Sigmoid colon (tissue), 6 donors: ENCODE measurements at regions not wholly inside any gene's neighbourhood (a gene's known extent, or its start where the extent isn't known, plus 50 kb on each side); places are given as distances from the start of the nearest gene placed in this dataset.

Experiments
- DNase-seq: peaks from one replicate; pipeline ENCODE4 v3.0.0-alpha.2; 2019
- H3K27ac ChIP-seq, 4 donors: fragments of 200-600 bp; sonication (generic); one replicate each; pipeline ENCODE4 v1.5.1; 2016 to 2019; ENCODE audit warnings: mild to moderate bottlenecking in 1 of 4
- H3K27me3 ChIP-seq, 3 donors: fragments of 200-600 bp; sonication (generic); one replicate each; pipeline ENCODE4 v1.5.1; 2019; ENCODE audit warnings: mild to moderate bottlenecking in 1 of 3
- H3K36me3 ChIP-seq, 4 donors: fragments of 200-600 bp; sonication (generic); one replicate each; pipeline ENCODE4 v1.5.1; 2016 to 2019
- H3K4me1 ChIP-seq, 4 donors: fragments of 200-600 bp; sonication (generic); one replicate each; pipeline ENCODE4 v1.5.1; 2017 to 2019
- H3K4me3 ChIP-seq, 4 donors: fragments of 200-600 bp; sonication (generic); one replicate each; pipeline ENCODE4 v1.5.1; 2017 to 2019; ENCODE audit warnings: mild to moderate bottlenecking in 2 of 4, moderate library complexity in 1 of 4
- H3K9me3 ChIP-seq, 4 donors: fragments of 200-600 bp in 3 of 4; sonication (generic) in 3 of 4; one replicate each; pipeline versions ENCODE4 v1.5.1 to v1.6.1; 2013 to 2019
- CTCF ChIP-seq, 4 experiments: fragments of 450-650 bp in 3 of 4; fragments of 200-600 bp in 1 of 4; IDR thresholded peaks; one replicate each; pipeline ENCODE4 v1.5.1; 2016 to 2019; ENCODE audit warnings: antibody characterized with exemption in 4 of 4, mild to moderate bottlenecking in 3 of 4, moderate library complexity in 2 of 4
- EP300 ChIP-seq, 4 donors: sonication (generic); formaldehyde crosslinking; IDR thresholded peaks; one replicate each; pipeline ENCODE4 v1.6.1; 2017; ENCODE audit warnings: antibody characterized with exemption in 4 of 4
- POLR2A ChIP-seq, 2 donors: fragments of 450-650 bp; IDR thresholded peaks; one replicate each; pipeline ENCODE4 v1.6.1; 2016; ENCODE audit warnings: antibody characterized with exemption in 2 of 2, mild to moderate bottlenecking in 2 of 2, moderate library complexity in 2 of 2
- POLR2AphosphoS5 ChIP-seq, 4 donors: sonication (generic); formaldehyde crosslinking; IDR thresholded peaks; one replicate each; pipeline ENCODE4 v1.6.1; 2017; ENCODE audit warnings: antibody characterized with exemption in 4 of 4
- WGBS, 2 donors: extraction: QIAGEN DNeasy Blood & Tissue Kit; methylation state at CpG; one replicate each; pipeline ENCODE4 v1.1.7; 2013; 5-methylcytosine and 5-hydroxymethylcytosine counted together
- intact Hi-C: fragments of 100-400 bp; cut with DNase I; formaldehyde crosslinking; loops from one replicate; pipeline ENCODE4 v1.15.1; 2023
- donor health status: healthy with polysubstance abuse.
- donor health status: healthy.

DNA sequence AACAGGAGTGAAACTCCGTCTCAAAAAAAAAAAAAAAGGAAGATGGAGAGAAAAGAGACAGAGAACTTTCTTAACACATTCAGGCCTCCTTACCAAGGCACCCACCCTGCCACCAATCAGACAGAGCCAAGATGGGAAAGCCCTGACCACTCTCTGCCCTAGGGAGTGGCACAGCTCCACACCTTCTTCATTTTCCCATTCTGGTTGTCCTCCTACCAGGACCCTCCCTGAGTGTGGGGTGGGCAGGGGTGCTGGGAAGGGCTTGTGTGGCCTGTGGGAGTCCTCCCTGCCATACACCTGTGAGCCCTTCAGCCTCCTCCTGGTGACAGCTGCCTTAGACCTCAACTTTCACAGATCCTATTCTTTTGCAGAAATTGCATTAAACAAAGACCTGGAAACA is 513.6 kb downstream of the BCL11B start:
- intact Hi-C loops, result no loop called here
- no peaks in the 10 kb centered on the region for H3K27me3 ChIP-seq
- no peak overlapping the region for H3K27ac ChIP-seq

GRCh38 chr14:98761993-98762392 is 510.0 kb downstream of the BCL11B start:
- DNase-seq, result no peak
- Histone ChIP-seq H3K27me3 (no peaks in the 10 kb centered on the region), H3K36me3 (no peaks in the 10 kb centered on the region), H3K4me1 (no peaks in the 10 kb centered on the region), H3K27ac (no peak overlapping the region), H3K9me3 (peaks cover 0 to 11% (median 5%) of the 10 kb centered on the region in 4 donors), H3K4me3 (no peak overlapping the region)
- WGBS, 2 donors, result 80 to 87% methylated on average over 1 of the region's 1 CpG
- intact Hi-C loops, result no loop called here
- TF ChIP-seq EP300 (IDR thresholded peaks at IDR 0.05) (no peak), CTCF (IDR thresholded peaks at IDR 0.05) (no peak), POLR2A (IDR thresholded peaks at IDR 0.05) (no peak), POLR2AphosphoS5 (IDR thresholded peaks at IDR 0.05) (no peak)

More for the DNA sequence above, 513.6 kb downstream of the BCL11B start:
- TF ChIP-seq POLR2AphosphoS5 (IDR thresholded peaks at IDR 0.05) (no peak), CTCF (IDR thresholded peaks at IDR 0.05) (no peak), POLR2A (IDR thresholded peaks at IDR 0.05) (no peak), EP300 (IDR thresholded peaks at IDR 0.05) (no peak)
- Histone ChIP-seq H3K36me3 (no peaks in the 10 kb centered on the region), H3K4me1 (no peaks in the 10 kb centered on the region), H3K4me3 (no peak overlapping the region), H3K9me3 (peaks cover 0 to 9% (median 3%) of the 10 kb centered on the region in 4 donors)
- no peak for DNase-seq
- 88 to 89% methylated on average over 1 of the region's 1 CpG for WGBS, 2 donors

DNA sequence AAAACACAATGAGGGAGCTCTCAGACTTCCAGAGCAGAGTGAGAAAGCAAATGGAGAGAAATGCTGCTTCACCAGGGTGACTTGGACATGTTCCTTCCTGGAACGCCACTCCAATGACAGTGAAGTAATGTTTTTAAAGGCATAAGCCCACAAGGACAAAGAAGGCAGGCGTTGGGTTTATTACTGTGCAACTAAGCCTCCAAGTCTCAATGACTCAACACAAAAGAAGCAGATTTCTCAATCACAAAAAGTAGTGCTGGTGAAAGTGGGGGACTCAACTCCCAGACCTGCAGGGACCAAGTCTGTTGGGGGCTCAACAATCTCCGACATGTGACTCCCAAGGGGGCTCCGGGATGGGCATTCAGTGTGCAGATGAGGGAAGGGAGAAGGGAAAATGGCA is 505.2 kb downstream of the BCL11B start:
- no peak for DNase-seq
- H3K27ac ChIP-seq, result no peak overlapping the region
- 46 to 65% methylated on average over 4 of the region's 4 CpGs for WGBS, 2 donors
- intact Hi-C loops, result no loop called here
- no peak overlapping the region for H3K4me3 ChIP-seq
- H3K9me3 ChIP-seq, result peaks cover 0 to 11% (median 5%) of the 10 kb centered on the region in 4 donors
- no peaks in the 10 kb centered on the region for H3K36me3 ChIP-seq
- no peaks in the 10 kb centered on the region for H3K4me1 ChIP-seq
- no peak for TF ChIP-seq CTCF (IDR thresholded peaks at IDR 0.05)
- no peak for TF ChIP-seq EP300 (IDR thresholded peaks at IDR 0.05)
- TF ChIP-seq POLR2AphosphoS5 (IDR thresholded peaks at IDR 0.05), result no peak
- no peak for TF ChIP-seq POLR2A (IDR thresholded peaks at IDR 0.05)
- H3K27me3 ChIP-seq, result no peaks in the 10 kb centered on the region

DNA sequence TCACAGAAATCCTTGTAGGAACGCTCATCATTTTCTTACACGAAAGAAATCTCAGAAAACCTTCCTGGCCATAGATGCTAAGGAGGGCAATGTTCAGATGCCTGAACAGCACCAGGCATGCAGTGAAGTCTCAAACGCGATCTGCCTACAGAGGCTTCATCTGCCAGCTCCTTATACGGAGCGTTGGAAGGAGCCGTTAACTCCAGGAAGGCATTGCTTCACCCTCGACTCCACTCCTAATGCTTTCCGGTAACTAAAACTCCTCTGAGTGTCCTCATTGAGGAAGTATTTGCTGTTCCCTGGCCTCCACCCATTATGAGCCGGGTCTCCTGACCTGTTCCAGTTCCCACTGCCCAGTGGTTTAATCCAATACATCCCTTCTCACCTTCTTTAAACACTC is 502.7 kb downstream of the BCL11B start:
- Histone ChIP-seq H3K4me1 (no peaks in the 10 kb centered on the region), H3K9me3 (no peaks in the 10 kb centered on the region), H3K27ac (no peak overlapping the region), H3K27me3 (no peaks in the 10 kb centered on the region), H3K36me3 (no peaks in the 10 kb centered on the region), H3K4me3 (no peak overlapping the region)
- intact Hi-C loops, result no loop called here
- WGBS, 2 donors, result 73 to 74% methylated on average over 10 of the region's 10 CpGs
- TF ChIP-seq EP300 (IDR thresholded peaks at IDR 0.05) (no peak), CTCF (IDR thresholded peaks at IDR 0.05) (no peak), POLR2A (IDR thresholded peaks at IDR 0.05) (no peak), POLR2AphosphoS5 (IDR thresholded peaks at IDR 0.05) (no peak)
- no peak for DNase-seq

- 89 to 94% methylated on average over 3 of the region's 3 CpGs for WGBS, 2 donors
- TF ChIP-seq EP300 (IDR thresholded peaks at IDR 0.05), result no peak
- no peak for TF ChIP-seq POLR2AphosphoS5 (IDR thresholded peaks at IDR 0.05)
- no peak for TF ChIP-seq CTCF (IDR thresholded peaks at IDR 0.05)
- TF ChIP-seq POLR2A (IDR thresholded peaks at IDR 0.05), result no peak
- Histone ChIP-seq H3K4me3 (no peak overlapping the region), H3K27me3 (no peaks in the 10 kb centered on the region), H3K4me1 (no peaks in the 10 kb centered on the region), H3K9me3 (no peaks in the 10 kb centered on the region), H3K27ac (no peak overlapping the region), H3K36me3 (no peaks in the 10 kb centered on the region)
- intact Hi-C loops, result no loop called here
- DNase-seq, result no peak
Observed at GRCh38 chr14:98770151-98770550, 501.8 kb downstream of the BCL11B start.
